ENCODE measurements at regions not wholly inside any gene's neighbourhood (a gene's known extent, or its start where the extent isn't known, plus 50 kb on each side); places are given as distances from the start of the nearest gene placed in this dataset.

GRCh38 chr7:124366118-124366517 is 333.3 kb upstream of the TMEM229A start:
- Histone ChIP-seq H3K4me3 (ENCODE audit: low read depth, low read length) (no peak overlapping the region), H3K4me1 (ENCODE audit: insufficient read depth) (no peaks in the 10 kb centered on the region), H3K36me3 (ENCODE audit: insufficient read depth) (no peaks in the 10 kb centered on the region), H3K27ac (ENCODE audit: low read depth) (no peak overlapping the region)
- DNase-seq (ENCODE audit: extremely low spot score), result no peak
- 80% methylated on average over 1 of the region's 1 CpG for WGBS

- Histone ChIP-seq H3K27ac (ENCODE audit: low read depth) (no peak overlapping the region), H3K36me3 (ENCODE audit: insufficient read depth) (no peaks in the 10 kb centered on the region), H3K4me3 (ENCODE audit: low read depth, low read length) (no peak overlapping the region), H3K4me1 (ENCODE audit: insufficient read depth) (no peaks in the 10 kb centered on the region)
- WGBS, result 64% methylated on average over 1 of the region's 1 CpG
- DNase-seq (ENCODE audit: extremely low spot score), result no peak
Observed at GRCh38 chr7:124364283-124364682, 331.4 kb upstream of the TMEM229A start.

GRCh38 chr7:124354201-124354600 is 321.3 kb upstream of the TMEM229A start:
- no peak overlapping the region for H3K27ac ChIP-seq (ENCODE audit: low read depth)
- no peaks in the 10 kb centered on the region for H3K4me1 ChIP-seq (ENCODE audit: insufficient read depth)
- no peak overlapping the region for H3K4me3 ChIP-seq (ENCODE audit: low read depth, low read length)
- no peaks in the 10 kb centered on the region for H3K36me3 ChIP-seq (ENCODE audit: insufficient read depth)
- DNase-seq (ENCODE audit: extremely low spot score), result no peak

GRCh38 chr7:124351950-124352349 is 319.1 kb upstream of the TMEM229A start:
- no peak for DNase-seq (ENCODE audit: extremely low spot score)
- H3K27ac ChIP-seq (ENCODE audit: low read depth), result no peak overlapping the region
- no peaks in the 10 kb centered on the region for H3K4me1 ChIP-seq (ENCODE audit: insufficient read depth)
- WGBS, result 66% methylated on average over 8 of the region's 8 CpGs
- H3K36me3 ChIP-seq (ENCODE audit: insufficient read depth), result no peaks in the 10 kb centered on the region
- no peak overlapping the region for H3K4me3 ChIP-seq (ENCODE audit: low read depth, low read length)

- Histone ChIP-seq H3K36me3 (ENCODE audit: insufficient read depth) (no peaks in the 10 kb centered on the region), H3K27ac (ENCODE audit: low read depth) (no peak overlapping the region), H3K4me1 (ENCODE audit: insufficient read depth) (no peaks in the 10 kb centered on the region), H3K4me3 (ENCODE audit: low read depth, low read length) (no peak overlapping the region)
- no peak for DNase-seq (ENCODE audit: extremely low spot score)
- 73% methylated on average over 2 of the region's 2 CpGs for WGBS
Observed at GRCh38 chr7:124349443-124349842, 316.6 kb upstream of the TMEM229A start.

GRCh38 chr7:124338861-124339260 is 306.0 kb upstream of the TMEM229A start:
- Histone ChIP-seq H3K27ac (ENCODE audit: low read depth) (no peak overlapping the region), H3K4me3 (ENCODE audit: low read depth, low read length) (no peak overlapping the region), H3K36me3 (ENCODE audit: insufficient read depth) (no peaks in the 10 kb centered on the region), H3K4me1 (ENCODE audit: insufficient read depth) (no peaks in the 10 kb centered on the region)
- no peak for DNase-seq (ENCODE audit: extremely low spot score)
- 52% methylated on average over 2 of the region's 2 CpGs for WGBS

- WGBS, result 65% methylated on average over 3 of the region's 3 CpGs
- H3K4me3 ChIP-seq (ENCODE audit: low read depth, low read length), result no peak overlapping the region
- DNase-seq (ENCODE audit: extremely low spot score), result no peak
Observed at GRCh38 chr7:124330731-124331407, 298.0 kb upstream of the TMEM229A start.

GRCh38 chr7:124328774-124329173 is 295.9 kb upstream of the TMEM229A start:
- Histone ChIP-seq H3K4me3 (ENCODE audit: low read depth, low read length) (no peak overlapping the region), H3K4me1 (ENCODE audit: insufficient read depth) (no peaks in the 10 kb centered on the region), H3K27ac (ENCODE audit: low read depth) (no peak overlapping the region), H3K36me3 (ENCODE audit: insufficient read depth) (no peaks in the 10 kb centered on the region)
- no peak for DNase-seq (ENCODE audit: extremely low spot score)
- WGBS, result 63% methylated on average over 3 of the region's 3 CpGs

More at GRCh38 chr7:124330731-124331407, 298.0 kb upstream of the TMEM229A start:
- no peaks in the 10 kb centered on the region for H3K36me3 ChIP-seq (ENCODE audit: insufficient read depth)
- H3K27ac ChIP-seq (ENCODE audit: low read depth), result no peak overlapping the region
- no peaks in the 10 kb centered on the region for H3K4me1 ChIP-seq (ENCODE audit: insufficient read depth)

- DNase-seq (ENCODE audit: extremely low spot score), result no peak
Observed at GRCh38 chr7:124324262-124324661, 291.4 kb upstream of the TMEM229A start.

GRCh38 chr7:124323597-124323996 is 290.7 kb upstream of the TMEM229A start:
- WGBS, result 31% methylated on average over 1 of the region's 1 CpG
- Histone ChIP-seq H3K36me3 (ENCODE audit: insufficient read depth) (no peaks in the 10 kb centered on the region), H3K4me3 (ENCODE audit: low read depth, low read length) (no peak overlapping the region), H3K4me1 (ENCODE audit: insufficient read depth) (no peaks in the 10 kb centered on the region), H3K27ac (ENCODE audit: low read depth) (no peak overlapping the region)
- no peak for DNase-seq (ENCODE audit: extremely low spot score)

More at GRCh38 chr7:124324262-124324661, 291.4 kb upstream of the TMEM229A start:
- Histone ChIP-seq H3K4me1 (ENCODE audit: insufficient read depth) (no peaks in the 10 kb centered on the region), H3K4me3 (ENCODE audit: low read depth, low read length) (no peak overlapping the region), H3K27ac (ENCODE audit: low read depth) (no peak overlapping the region), H3K36me3 (ENCODE audit: insufficient read depth) (no peaks in the 10 kb centered on the region)

- 70% methylated on average over 1 of the region's 1 CpG for WGBS
- Histone ChIP-seq H3K27ac (ENCODE audit: low read depth) (no peak overlapping the region), H3K36me3 (ENCODE audit: insufficient read depth) (no peaks in the 10 kb centered on the region), H3K4me3 (ENCODE audit: low read depth, low read length) (no peak overlapping the region), H3K4me1 (ENCODE audit: insufficient read depth) (no peaks in the 10 kb centered on the region)
- DNase-seq (ENCODE audit: extremely low spot score), result no peak
Observed at GRCh38 chr7:124322561-124322960, 289.7 kb upstream of the TMEM229A start.

GRCh38 chr7:124318721-124319450 is 286.0 kb upstream of the TMEM229A start:
- 37% methylated on average over 5 of the region's 5 CpGs for WGBS

GRCh38 chr7:124310934-124311390 is 278.1 kb upstream of the TMEM229A start:
- DNase-seq (ENCODE audit: extremely low spot score), result no peak
- Histone ChIP-seq H3K4me1 (ENCODE audit: insufficient read depth) (no peaks in the 10 kb centered on the region), H3K36me3 (ENCODE audit: insufficient read depth) (no peaks in the 10 kb centered on the region), H3K27ac (ENCODE audit: low read depth) (no peak overlapping the region), H3K4me3 (ENCODE audit: low read depth, low read length) (no peak overlapping the region)

More at GRCh38 chr7:124318721-124319450, 286.0 kb upstream of the TMEM229A start:
- H3K4me1 ChIP-seq (ENCODE audit: insufficient read depth), result no peaks in the 10 kb centered on the region
- no peaks in the 10 kb centered on the region for H3K36me3 ChIP-seq (ENCODE audit: insufficient read depth)
- H3K27ac ChIP-seq (ENCODE audit: low read depth), result no peak overlapping the region
- DNase-seq (ENCODE audit: extremely low spot score), result peak; percentile 33
- H3K4me3 ChIP-seq (ENCODE audit: low read depth, low read length), result no peak overlapping the region

- DNase-seq (ENCODE audit: extremely low spot score), result no peak
Observed at GRCh38 chr7:124308384-124308783, 275.5 kb upstream of the TMEM229A start.

More at GRCh38 chr7:124308384-124308783, 275.5 kb upstream of the TMEM229A start:
- no peaks in the 10 kb centered on the region for H3K36me3 ChIP-seq (ENCODE audit: insufficient read depth)
- no peak overlapping the region for H3K4me3 ChIP-seq (ENCODE audit: low read depth, low read length)
- no peak overlapping the region for H3K27ac ChIP-seq (ENCODE audit: low read depth)
- H3K4me1 ChIP-seq (ENCODE audit: insufficient read depth), result no peaks in the 10 kb centered on the region
